ENCODE measurements at regions not wholly inside any gene's neighbourhood (a gene's known extent, or its start where the extent isn't known, plus 50 kb on each side); places are given as distances from the start of the nearest gene placed in this dataset.

- Mint-ChIP-seq H3K36me3 (no peaks in the 10 kb centered on the region), H3K27ac (no peak overlapping the region), H3K4me1 (no peaks in the 10 kb centered on the region), H3K9me3 (peaks cover 10% of the 10 kb centered on the region in 2 donors), H3K27me3 (ENCODE audit: low read depth in 2 of 2) (no peaks in the 10 kb centered on the region), H3K4me3 (no peak overlapping the region)
- Histone ChIP-seq H3K27me3 (ENCODE audit: control insufficient read depth, insufficient read depth, low read length) (no peaks in the 10 kb centered on the region), H3K9me3 (ENCODE audit: control insufficient read depth, insufficient read depth, low read length) (peaks cover under 1% of the 10 kb centered on the region), H3K4me1 (ENCODE audit: control insufficient read depth, insufficient read depth, low read length) (no peaks in the 10 kb centered on the region), H3K27ac (ENCODE audit: low read length) (no peak overlapping the region), H3K36me3 (ENCODE audit: control insufficient read depth, insufficient read depth, low read length) (no peaks in the 10 kb centered on the region), H3K4me3 (ENCODE audit: low read length) (no peak overlapping the region)
- TF ChIP-seq CTCF (IDR thresholded peaks at IDR 0.05), result no peak
- intact Hi-C loops (cut with micrococcal nuclease), result no loop called here
- 85% methylated on average over 2 of the region's 2 CpGs for WGBS (ENCODE audit: insufficient coverage)
- DNase-seq, result no peak
- no peak for ATAC-seq
Observed at GRCh38 chr9:28342815-28343338, 769.6 kb upstream of the C9orf72 start.

GRCh38 chr9:28363151-28363562 is 789.9 kb upstream of the C9orf72 start:
- Mint-ChIP-seq H3K27ac (no peak overlapping the region), H3K36me3 (peaks cover 8% of the 10 kb centered on the region), H3K9me3 (peaks cover 4 to 13% of the 10 kb centered on the region in 2 donors), H3K27me3 (ENCODE audit: low read depth in 2 of 2) (no peaks in the 10 kb centered on the region), H3K4me1 (no peaks in the 10 kb centered on the region), H3K4me3 (no peak overlapping the region)
- intact Hi-C loops (cut with micrococcal nuclease), result no loop called here
- ATAC-seq (no peak), DNase-seq (no peak)
- 100% methylated on average over 1 of the region's 2 CpGs for WGBS (ENCODE audit: insufficient coverage)
- no peaks in the 10 kb centered on the region for H3K4me1 ChIP-seq (ENCODE audit: control insufficient read depth, insufficient read depth, low read length)
- no peaks in the 10 kb centered on the region for H3K9me3 ChIP-seq (ENCODE audit: control insufficient read depth, insufficient read depth, low read length)
- no peak for TF ChIP-seq CTCF (IDR thresholded peaks at IDR 0.05)
- H3K27me3 ChIP-seq (ENCODE audit: control insufficient read depth, insufficient read depth, low read length), result no peaks in the 10 kb centered on the region
- H3K36me3 ChIP-seq (ENCODE audit: control insufficient read depth, insufficient read depth, low read length), result no peaks in the 10 kb centered on the region
- no peak overlapping the region for H3K27ac ChIP-seq (ENCODE audit: low read length)
- no peak overlapping the region for H3K4me3 ChIP-seq (ENCODE audit: low read length)

GRCh38 chr9:28365020-28365640 is 791.8 kb upstream of the C9orf72 start:
- H3K4me3 Mint-ChIP-seq, result no peak overlapping the region
- peaks cover 8% of the 10 kb centered on the region for H3K36me3 Mint-ChIP-seq
- Histone ChIP-seq H3K9me3 (ENCODE audit: control insufficient read depth, insufficient read depth, low read length) (no peaks in the 10 kb centered on the region), H3K36me3 (ENCODE audit: control insufficient read depth, insufficient read depth, low read length) (no peaks in the 10 kb centered on the region), H3K4me3 (ENCODE audit: low read length) (no peak overlapping the region), H3K27ac (ENCODE audit: low read length) (no peak overlapping the region), H3K27me3 (ENCODE audit: control insufficient read depth, insufficient read depth, low read length) (no peaks in the 10 kb centered on the region), H3K4me1 (ENCODE audit: control insufficient read depth, insufficient read depth, low read length) (no peaks in the 10 kb centered on the region)
- no peak for ATAC-seq
- H3K9me3 Mint-ChIP-seq, result peaks cover 7 to 16% of the 10 kb centered on the region in 2 donors
- no peaks in the 10 kb centered on the region for H3K4me1 Mint-ChIP-seq
- no peak for DNase-seq
- H3K27me3 Mint-ChIP-seq (ENCODE audit: low read depth in 2 of 2), result no peaks in the 10 kb centered on the region
- intact Hi-C loops (cut with micrococcal nuclease), result no loop called here
- 61% methylated on average over 6 of the region's 6 CpGs for WGBS (ENCODE audit: insufficient coverage)
- H3K27ac Mint-ChIP-seq, result no peak overlapping the region
- TF ChIP-seq CTCF (IDR thresholded peaks at IDR 0.05), result no peak

GRCh38 chr9:28365728-28366127 is 792.4 kb upstream of the C9orf72 start:
- H3K4me1 ChIP-seq (ENCODE audit: control insufficient read depth, insufficient read depth, low read length), result no peaks in the 10 kb centered on the region
- no peaks in the 10 kb centered on the region for H3K9me3 ChIP-seq (ENCODE audit: control insufficient read depth, insufficient read depth, low read length)
- intact Hi-C loops (cut with micrococcal nuclease), result no loop called here
- 100% methylated on average over 2 of the region's 2 CpGs for WGBS (ENCODE audit: insufficient coverage)
- Mint-ChIP-seq H3K4me1 (no peaks in the 10 kb centered on the region), H3K9me3 (peaks cover 7 to 16% of the 10 kb centered on the region in 2 donors), H3K27me3 (ENCODE audit: low read depth in 2 of 2) (no peaks in the 10 kb centered on the region), H3K4me3 (no peak overlapping the region), H3K36me3 (peaks cover 8% of the 10 kb centered on the region), H3K27ac (no peak overlapping the region)
- DNase-seq (no peak), ATAC-seq (no peak)
- no peaks in the 10 kb centered on the region for H3K27me3 ChIP-seq (ENCODE audit: control insufficient read depth, insufficient read depth, low read length)
- no peak overlapping the region for H3K4me3 ChIP-seq (ENCODE audit: low read length)
- no peak for TF ChIP-seq CTCF (IDR thresholded peaks at IDR 0.05)
- no peaks in the 10 kb centered on the region for H3K36me3 ChIP-seq (ENCODE audit: control insufficient read depth, insufficient read depth, low read length)
- H3K27ac ChIP-seq (ENCODE audit: low read length), result no peak overlapping the region
